Smooth muscle cell (in vitro differentiated cells): ENCODE measurements at regions not wholly inside any gene's neighbourhood (a gene's known extent, or its start where the extent isn't known, plus 50 kb on each side); places are given as distances from the start of the nearest gene placed in this dataset.

Experiments used
- DNase-seq: peaks from one replicate; lab custom pipeline; 2025; ENCODE audit not compliant: unreplicated experiment; lab: John Stamatoyannopoulos, UW
- H2AFZ ChIP-seq: fragments of 200-600 bp; sonication (generic); 2 replicates; pipeline ENCODE4 v1.6.0; 2016; ENCODE audit warnings: antibody characterized with exemption, low read depth, mild to moderate bottlenecking
- H3F3A ChIP-seq: fragments of 200-600 bp; sonication (generic); 2 replicates; pipeline ENCODE4 v1.6.0; 2017; ENCODE audit warnings: antibody characterized with exemption, low read depth
- H3K27ac ChIP-seq: fragments of 200-600 bp; sonication (generic); 2 replicates; pipeline ENCODE4 v1.5.1; 2016; ENCODE audit warnings: low read depth, mild to moderate bottlenecking
- H3K27me3 ChIP-seq: fragments of 200-600 bp; sonication (generic); 2 replicates; pipeline ENCODE4 v1.6.1; 2016; ENCODE audit warnings: low read depth, mild to moderate bottlenecking
- H3K36me3 ChIP-seq: fragments of 200-600 bp; sonication (generic); 2 replicates; pipeline ENCODE4 v1.5.1; 2016; ENCODE audit warnings: low read depth
- H3K4me1 ChIP-seq: fragments of 200-600 bp; sonication (generic); 2 replicates; pipeline ENCODE4 v1.5.1; 2016; ENCODE audit warnings: low read depth
- H3K4me2 ChIP-seq: fragments of 200-600 bp; sonication (generic); 2 replicates; pipeline ENCODE4 v1.6.0; 2016; ENCODE audit warnings: mild to moderate bottlenecking
- H3K4me3 ChIP-seq: fragments of 200-600 bp; sonication (generic); 2 replicates; pipeline ENCODE4 v1.5.1; 2016; ENCODE audit warnings: mild to moderate bottlenecking
- H3K79me2 ChIP-seq: fragments of 200-600 bp; sonication (generic); 2 replicates; pipeline ENCODE4 v1.6.0; 2016; ENCODE audit warnings: low read depth, mild to moderate bottlenecking
- H3K9ac ChIP-seq: fragments of 200-600 bp; sonication (generic); 2 replicates; pipeline ENCODE4 v1.6.0; 2016; ENCODE audit warnings: low read depth
- H3K9me3 ChIP-seq: fragments of 200-600 bp; sonication (generic); replicated peaks from 2 replicates; pipeline ENCODE4 v1.5.1; 2016; ENCODE audit warnings: low read depth
- H4K20me1 ChIP-seq: fragments of 200-600 bp; sonication (generic); 2 replicates; pipeline ENCODE4 v1.6.0; 2016; ENCODE audit warnings: low read depth
- WGBS: methylation state at CpG from one replicate; pipeline ENCODE4 v1.1.7; 2016; ENCODE audit warnings: low lambda C conversion rate; 5-methylcytosine and 5-hydroxymethylcytosine counted together
- TF ChIP-seq, protein P1 (sequence below): fragments of 200-600 bp; sonication (generic); IDR thresholded peaks from 2 replicates; pipeline ENCODE4 v1.5.1; 2017; ENCODE audit warnings: borderline replicate concordance, mild to moderate bottlenecking, antibody characterized with exemption; ENCODE audit not compliant: insufficient read depth, poor library complexity, severe bottlenecking

DNA sequence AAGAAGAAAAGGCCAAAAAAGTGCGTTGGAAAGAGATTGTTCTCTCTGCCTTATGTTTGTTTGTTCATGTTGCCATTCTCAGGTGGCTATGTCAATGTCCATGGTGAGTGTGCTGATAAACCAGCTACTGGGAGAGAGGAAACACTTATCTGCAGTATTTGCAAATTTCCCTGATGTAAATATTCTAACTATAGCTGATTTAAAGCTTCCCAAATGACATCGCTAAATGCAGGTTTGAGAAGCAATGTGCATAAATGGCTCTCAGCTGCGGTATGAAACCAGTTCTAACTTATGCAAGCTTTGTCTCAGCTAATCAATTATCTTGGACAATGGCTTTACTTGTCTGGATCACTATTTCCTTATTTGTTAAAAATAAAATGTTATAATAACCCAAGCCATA, 312.5 kb upstream of the ANO3 start:
- H3K79me2 ChIP-seq = no peaks in the 10 kb centered on the region
- 91% methylated on average over 3 of the region's 3 CpGs for WGBS

DNA sequence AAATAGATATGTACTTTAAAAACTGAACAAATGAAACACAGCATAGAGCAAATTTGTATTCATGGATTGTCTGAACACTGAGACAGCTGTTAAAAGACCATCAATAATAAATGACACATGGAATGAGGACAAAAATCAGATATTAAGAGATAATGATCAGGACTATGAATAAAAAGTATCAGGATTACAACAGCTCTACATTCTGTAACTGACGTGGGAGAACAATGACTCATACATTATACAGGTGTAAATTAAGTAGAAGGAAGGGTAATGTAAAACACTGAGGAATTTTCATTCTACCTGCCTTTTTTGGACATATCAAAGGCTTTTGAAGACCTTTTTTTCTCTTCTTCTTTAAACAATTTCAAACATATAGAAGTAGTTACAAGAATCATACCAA, 310.9 kb upstream of the ANO3 start:
- 42% methylated on average over 1 of the region's 1 CpG for WGBS
- Histone ChIP-seq H3K27ac (no peak overlapping the region), H3K9me3 (no peaks in the 10 kb centered on the region), H3K79me2 (no peaks in the 10 kb centered on the region), H2AFZ (no peak overlapping the region), H3K4me2 (no peak overlapping the region), H3K36me3 (no peaks in the 10 kb centered on the region), H3K9ac (no peak overlapping the region), H3K27me3 (no peaks in the 10 kb centered on the region), H3K4me1 (no peaks in the 10 kb centered on the region), H4K20me1 (no peaks in the 10 kb centered on the region), H3K4me3 (no peak overlapping the region), H3F3A (no peaks in the 10 kb centered on the region)
- TF ChIP-seq, protein P1, sequence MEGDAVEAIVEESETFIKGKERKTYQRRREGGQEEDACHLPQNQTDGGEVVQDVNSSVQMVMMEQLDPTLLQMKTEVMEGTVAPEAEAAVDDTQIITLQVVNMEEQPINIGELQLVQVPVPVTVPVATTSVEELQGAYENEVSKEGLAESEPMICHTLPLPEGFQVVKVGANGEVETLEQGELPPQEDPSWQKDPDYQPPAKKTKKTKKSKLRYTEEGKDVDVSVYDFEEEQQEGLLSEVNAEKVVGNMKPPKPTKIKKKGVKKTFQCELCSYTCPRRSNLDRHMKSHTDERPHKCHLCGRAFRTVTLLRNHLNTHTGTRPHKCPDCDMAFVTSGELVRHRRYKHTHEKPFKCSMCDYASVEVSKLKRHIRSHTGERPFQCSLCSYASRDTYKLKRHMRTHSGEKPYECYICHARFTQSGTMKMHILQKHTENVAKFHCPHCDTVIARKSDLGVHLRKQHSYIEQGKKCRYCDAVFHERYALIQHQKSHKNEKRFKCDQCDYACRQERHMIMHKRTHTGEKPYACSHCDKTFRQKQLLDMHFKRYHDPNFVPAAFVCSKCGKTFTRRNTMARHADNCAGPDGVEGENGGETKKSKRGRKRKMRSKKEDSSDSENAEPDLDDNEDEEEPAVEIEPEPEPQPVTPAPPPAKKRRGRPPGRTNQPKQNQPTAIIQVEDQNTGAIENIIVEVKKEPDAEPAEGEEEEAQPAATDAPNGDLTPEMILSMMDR = no peak
- DNase-seq = no peak

More for the DNA sequence above, 312.5 kb upstream of the ANO3 start:
- Histone ChIP-seq H3K9me3 (no peaks in the 10 kb centered on the region), H3K9ac (no peak overlapping the region), H4K20me1 (no peaks in the 10 kb centered on the region), H3K4me2 (no peak overlapping the region), H3K4me1 (no peaks in the 10 kb centered on the region), H3K36me3 (no peaks in the 10 kb centered on the region), H3K27ac (no peak overlapping the region), H2AFZ (no peak overlapping the region), H3K27me3 (no peaks in the 10 kb centered on the region), H3F3A (no peaks in the 10 kb centered on the region), H3K4me3 (no peak overlapping the region)
- TF ChIP-seq, protein P1 = no peak
- DNase-seq = no peak

DNA sequence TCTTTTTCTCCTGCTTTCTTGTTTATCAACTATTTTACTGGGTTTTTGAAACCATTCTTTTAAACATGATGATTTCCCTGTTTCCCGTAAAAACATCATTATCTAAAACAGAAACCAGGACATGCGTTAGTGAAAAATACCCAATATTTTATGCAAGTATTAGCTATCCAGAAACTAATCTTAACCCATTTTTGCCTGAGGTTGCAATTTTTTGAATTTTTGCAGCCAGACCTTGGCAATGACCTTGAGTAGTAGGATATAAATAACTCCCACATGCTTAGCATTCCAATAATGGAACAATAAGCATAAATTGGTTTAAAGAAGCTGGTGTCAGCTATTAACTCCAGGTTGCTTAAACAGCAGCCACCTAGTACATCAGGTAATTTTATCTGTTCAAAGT, 308.9 kb upstream of the ANO3 start:
- Histone ChIP-seq H3F3A (no peaks in the 10 kb centered on the region), H4K20me1 (no peaks in the 10 kb centered on the region), H3K9me3 (no peaks in the 10 kb centered on the region), H3K27me3 (no peaks in the 10 kb centered on the region), H3K4me3 (no peak overlapping the region), H3K27ac (no peak overlapping the region), H2AFZ (no peak overlapping the region), H3K9ac (no peak overlapping the region), H3K4me2 (no peak overlapping the region), H3K36me3 (no peaks in the 10 kb centered on the region), H3K4me1 (no peaks in the 10 kb centered on the region), H3K79me2 (no peaks in the 10 kb centered on the region)
- TF ChIP-seq, protein P1 = no peak
- DNase-seq = no peak
- WGBS = 64% methylated on average over 2 of the region's 2 CpGs

DNA sequence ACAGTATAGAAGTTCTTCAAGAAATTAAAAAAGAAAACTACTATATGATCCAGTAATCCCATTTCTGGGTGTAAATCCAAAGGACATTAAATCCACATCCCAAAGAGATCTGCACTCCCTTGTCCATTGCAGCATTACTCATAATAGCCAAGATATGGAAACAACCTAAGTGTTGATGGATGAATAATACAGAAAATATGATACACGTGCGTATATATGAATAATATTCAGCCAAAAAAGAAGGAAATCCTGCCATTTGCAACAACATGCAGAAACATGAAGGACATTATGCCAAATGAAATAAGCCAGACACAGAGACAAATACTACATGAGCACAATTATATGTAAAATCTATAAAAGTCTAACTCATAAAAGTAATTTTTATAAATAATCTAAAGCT, 306.3 kb upstream of the ANO3 start:
- DNase-seq = no peak
- no peaks in the 10 kb centered on the region for H3K27me3 ChIP-seq
- no peak overlapping the region for H3K4me3 ChIP-seq
- no peaks in the 10 kb centered on the region for H3K36me3 ChIP-seq
- no peak overlapping the region for H3K27ac ChIP-seq
- H3K79me2 ChIP-seq = no peaks in the 10 kb centered on the region
- no peaks in the 10 kb centered on the region for H3K9me3 ChIP-seq
- no peaks in the 10 kb centered on the region for H4K20me1 ChIP-seq
- no peaks in the 10 kb centered on the region for H3K4me1 ChIP-seq
- no peak overlapping the region for H3K4me2 ChIP-seq
- WGBS = 93% methylated on average over 2 of the region's 2 CpGs
- no peaks in the 10 kb centered on the region for H3F3A ChIP-seq
- H2AFZ ChIP-seq = no peak overlapping the region
- TF ChIP-seq, protein P1 = no peak
- no peak overlapping the region for H3K9ac ChIP-seq
